Fibroblast of villous mesenchyme (primary cell): ENCODE measurements at regions not wholly inside any gene's neighbourhood (a gene's known extent, or its start where the extent isn't known, plus 50 kb on each side); places are given as distances from the start of the nearest gene placed in this dataset.
A peak's percentile ranks its signal among the peaks of the same experiment; 100 is the strongest.

ENCODE experiments used
- DNase-seq: peaks from one replicate; pipeline ENCODE4 v3.0.0-alpha.2; 2010; ENCODE audit warnings: low read depth
- H3K4me3 ChIP-seq: 2 replicates; pipeline ENCODE4 v1.5.1; 2011; ENCODE audit warnings: low read depth, mild to moderate bottlenecking, low read length
- CTCF ChIP-seq: IDR thresholded peaks from 2 replicates; pipeline ENCODE4 v1.5.1; 2012; ENCODE audit warnings: low read depth, mild to moderate bottlenecking, low read length; ENCODE audit not compliant: insufficient read depth

- DNase-seq: no peak
- H3K4me3 ChIP-seq: no peak overlapping the region
- TF ChIP-seq CTCF: no peak
Observed at GRCh38 chrX:139134316-139134715, 396.2 kb upstream of the F9 start.

- no peak for DNase-seq
- TF ChIP-seq CTCF: no peak
- H3K4me3 ChIP-seq: no peak overlapping the region
Observed at GRCh38 chrX:139126493-139126892, 404.0 kb upstream of the F9 start.

GRCh38 chrX:139125916-139126315, 404.6 kb upstream of the F9 start:
- H3K4me3 ChIP-seq: no peak overlapping the region
- DNase-seq: no peak
- TF ChIP-seq CTCF: no peak

GRCh38 chrX:139121616-139122286, 408.8 kb upstream of the F9 start:
- TF ChIP-seq CTCF: no peak
- no peak for DNase-seq
- H3K4me3 ChIP-seq: no peak overlapping the region

- DNase-seq: peak; percentile 6
- TF ChIP-seq CTCF: no peak
- no peak overlapping the region for H3K4me3 ChIP-seq
Observed at GRCh38 chrX:139120760-139121159, 409.2 kb upstream of the FGF13 start.

- TF ChIP-seq CTCF: no peak
- no peak overlapping the region for H3K4me3 ChIP-seq
- no peak for DNase-seq
Observed at GRCh38 chrX:139113708-139114107, 402.2 kb upstream of the FGF13 start.

- no peak for DNase-seq
Observed at GRCh38 chrX:139112432-139112831, 400.9 kb upstream of the FGF13 start.

More at GRCh38 chrX:139112432-139112831, 400.9 kb upstream of the FGF13 start:
- no peak overlapping the region for H3K4me3 ChIP-seq
- no peak for TF ChIP-seq CTCF
